H1 (cell line): ENCODE measurements at regions not wholly inside any gene's neighbourhood (a gene's known extent, or its start where the extent isn't known, plus 50 kb on each side); places are given as distances from the start of the nearest gene placed in this dataset.
A peak's percentile ranks its signal among the peaks of the same experiment; 100 is the strongest.

ENCODE experiments used
- CTCF ChIA-PET: fragments of 300-600 bp; sonication (Branson Sonifier 250); formaldehyde crosslinking; loops from one replicate; lab custom pipeline; 2021; ENCODE audit not compliant: partially characterized antibody; lab: Charles Lee
- POLR2A ChIA-PET: fragments of 300-600 bp; sonication (Branson Sonifier 250); formaldehyde crosslinking; loops from one replicate; lab custom pipeline; 2021; ENCODE audit warnings: inconsistent platforms; ENCODE audit not compliant: partially characterized antibody; lab: Charles Lee
- DNase-seq, 2 experiments: peaks; one replicate each; pipeline versions ENCODE4 v3.0.0 to v3.0.0-alpha.2; 2010 to 2022; ENCODE audit warnings: low spot score in 2 of 2, low read depth in 1 of 2, mixed read lengths in 1 of 2
- FAIRE-seq: peaks from 2 replicates; lab custom pipeline; 2011; peaks lifted over from hg19 to GRCh38; lab: Jason Lieb, UNC
- H2AFZ ChIP-seq: 2 replicates; pipeline ENCODE4 v1.8.1; 2012; ENCODE audit warnings: low read length, inconsistent platforms
- H2AK5ac ChIP-seq: 2 replicates; pipeline ENCODE4 v1.6.1; 2013; ENCODE audit warnings: low read depth, low read length
- H2BK120ac ChIP-seq: replicated peaks from 2 replicates; pipeline ENCODE3; 2013; ENCODE audit warnings: low read depth, low read length, inconsistent platforms
- H2BK12ac ChIP-seq: 2 replicates; pipeline ENCODE4 v1.6.1; 2013; ENCODE audit warnings: low read depth, low read length
- H2BK15ac ChIP-seq: 2 replicates; pipeline ENCODE4 v1.6.1; 2013; ENCODE audit warnings: low read length
- H2BK20ac ChIP-seq: 2 replicates; pipeline ENCODE4 v1.6.1; 2013; ENCODE audit warnings: low read length
- H2BK5ac ChIP-seq: 2 replicates; pipeline ENCODE4 v1.6.1; 2013; ENCODE audit warnings: low read depth, low read length
- H3K14ac ChIP-seq: 2 replicates; pipeline ENCODE4 v1.6.1; 2013; ENCODE audit warnings: inconsistent platforms; ENCODE audit not compliant: insufficient read length
- H3K18ac ChIP-seq: 2 replicates; pipeline ENCODE4 v1.6.1; 2013; ENCODE audit warnings: low read length; ENCODE audit errors: extremely low read depth
- H3K23ac ChIP-seq: 2 replicates; pipeline ENCODE4 v1.6.1; 2013; ENCODE audit warnings: inconsistent platforms; ENCODE audit not compliant: insufficient read length
- H3K23me2 ChIP-seq: 2 replicates; pipeline ENCODE4 v1.6.1; 2013; ENCODE audit warnings: low read depth, low read length
- H3K27ac ChIP-seq: 2 replicates; pipeline ENCODE4 v1.6.1; 2011; ENCODE audit warnings: low read depth, low read length, inconsistent platforms
- H3K27me3 ChIP-seq, 4 experiments: replicated peaks in 1 of 4; 1 replicate in 1 of 4; 2 replicates in 3 of 4; pipeline versions ENCODE4 v1.6.1 to v1.8.1; 2011 to 2013; ENCODE audit warnings: low read length in 3 of 4, mild to moderate bottlenecking in 3 of 4, inconsistent platforms in 2 of 4, mixed read lengths in 2 of 4, moderate library complexity in 1 of 4; ENCODE audit not compliant: control insufficient read depth in 3 of 4, insufficient read depth in 3 of 4; ENCODE audit errors: extremely low read depth in 1 of 4
- H3K36me3 ChIP-seq, 4 experiments: 2 replicates each; pipeline versions ENCODE4 v1.6.1 to v1.8.1; 2011 to 2013; ENCODE audit warnings: mild to moderate bottlenecking in 4 of 4, low read length in 3 of 4, moderate library complexity in 2 of 4, control low read depth in 1 of 4, inconsistent platforms in 1 of 4; ENCODE audit not compliant: insufficient read depth in 4 of 4, control insufficient read depth in 2 of 4
- H3K4ac ChIP-seq: replicated peaks from 2 replicates; pipeline ENCODE3; 2013; ENCODE audit warnings: low read length, low read depth, mixed read lengths, inconsistent platforms; ENCODE audit not compliant: insufficient read length
- H3K4me1 ChIP-seq, 4 experiments: replicated peaks in 1 of 4; 1 replicate in 1 of 4; 2 replicates in 3 of 4; pipeline versions ENCODE4 v1.6.1 to v1.8.1; 2011 to 2013; ENCODE audit warnings: low read length in 3 of 4, inconsistent platforms in 2 of 4, mixed read lengths in 1 of 4; ENCODE audit not compliant: insufficient read depth in 4 of 4, control insufficient read depth in 3 of 4
- H3K4me2 ChIP-seq, 2 experiments: 2 replicates each; pipeline versions ENCODE4 v1.6.1 to v1.8.1; 2011 to 2013; ENCODE audit warnings: low read depth in 2 of 2, low read length in 2 of 2, control low read depth in 1 of 2, inconsistent platforms in 1 of 2, mild to moderate bottlenecking in 1 of 2; ENCODE audit not compliant: insufficient read depth in 1 of 2
- H3K4me3 ChIP-seq, 4 experiments: fragments of 200-600, 300-600 bp in 1 of 4; sonication (generic), shearing (Covaris generic), sonication (Bioruptor Twin) in 1 of 4; 2 replicates each; pipeline versions ENCODE4 v1.5.1 to v1.8.1; 2011 to 2016; ENCODE audit warnings: low read length in 4 of 4, low read depth in 3 of 4, control low read depth in 2 of 4, inconsistent platforms in 2 of 4, mild to moderate bottlenecking in 2 of 4, mixed read lengths in 1 of 4, moderate library complexity in 1 of 4; ENCODE audit not compliant: insufficient read depth in 2 of 4; ENCODE audit errors: extremely low read depth in 1 of 4
- H3K56ac ChIP-seq: replicated peaks from 2 replicates; pipeline ENCODE3; 2013; ENCODE audit warnings: low read depth, mild to moderate bottlenecking, mixed read lengths, low read length, inconsistent platforms; ENCODE audit not compliant: insufficient read length
- H3K79me1 ChIP-seq: 2 replicates; pipeline ENCODE4 v1.6.1; 2013; ENCODE audit warnings: low read depth, low read length, control low read depth
- H3K79me2 ChIP-seq, 2 experiments: 2 replicates each; pipeline versions ENCODE4 v1.6.1 to v1.8.1; 2012 to 2013; ENCODE audit warnings: low read length in 2 of 2, mild to moderate bottlenecking in 2 of 2, inconsistent platforms in 1 of 2; ENCODE audit not compliant: insufficient read depth in 2 of 2, control insufficient read depth in 1 of 2
- H3K9ac ChIP-seq, 4 experiments: replicated peaks in 1 of 4; 1 replicate in 1 of 4; 2 replicates in 3 of 4; pipeline versions ENCODE4 v1.6.1 to v1.8.1; 2011 to 2013; ENCODE audit warnings: low read depth in 3 of 4, low read length in 3 of 4, control low read depth in 2 of 4, mild to moderate bottlenecking in 2 of 4, moderate library complexity in 2 of 4, inconsistent platforms in 1 of 4; ENCODE audit errors: extremely low read depth in 1 of 4
- H3K9me3 ChIP-seq, 2 experiments: 2 replicates each; pipeline versions ENCODE4 v1.6.1 to v1.8.1; 2012 to 2013; ENCODE audit warnings: mild to moderate bottlenecking in 2 of 2, moderate library complexity in 2 of 2, control low read depth in 1 of 2, inconsistent platforms in 1 of 2, low read depth in 1 of 2, low read length in 1 of 2, mixed read lengths in 1 of 2; ENCODE audit not compliant: insufficient read depth in 2 of 2
- H4K20me1 ChIP-seq, 2 experiments: replicated peaks in 1 of 2; 2 replicates each; pipeline versions ENCODE3 to v1.8.1; 2011 to 2013; ENCODE audit warnings: inconsistent platforms in 2 of 2, low read length in 2 of 2, mild to moderate bottlenecking in 1 of 2; ENCODE audit not compliant: insufficient read depth in 2 of 2, control insufficient read depth in 1 of 2
- H4K5ac ChIP-seq: 2 replicates; pipeline ENCODE4 v1.6.1; 2013; ENCODE audit warnings: low read length, low read depth, mixed read lengths, inconsistent platforms; ENCODE audit not compliant: insufficient read length
- H4K8ac ChIP-seq: 2 replicates; pipeline ENCODE4 v1.8.0; 2013; ENCODE audit warnings: mild to moderate bottlenecking, moderate library complexity, low read length, inconsistent platforms; ENCODE audit not compliant: insufficient read depth; ENCODE audit errors: extremely low read depth
- H4K91ac ChIP-seq: replicated peaks from 2 replicates; pipeline ENCODE3; 2013; ENCODE audit warnings: low read length, mixed read lengths, inconsistent platforms; ENCODE audit not compliant: insufficient read length
- CTCF ChIP-seq, 3 experiments: IDR thresholded peaks; 1 replicate in 2 of 3; 2 replicates in 1 of 3; pipeline versions ENCODE4 v1.5.1 to v1.6.1; 2011; ENCODE audit warnings: low read length in 3 of 3, mild to moderate bottlenecking in 3 of 3, inconsistent platforms in 2 of 3, low read depth in 1 of 3, moderate library complexity in 1 of 3; ENCODE audit not compliant: insufficient read depth in 1 of 3; ENCODE audit errors: control extremely low read depth in 1 of 3
- FOSL1 ChIP-seq: IDR thresholded peaks from 2 replicates; pipeline ENCODE4 v1.6.1; 2011; ENCODE audit warnings: mild to moderate bottlenecking, low read depth, low read length, moderate library complexity; ENCODE audit not compliant: insufficient read depth
- RAD21 ChIP-seq, 2 experiments: IDR thresholded peaks in 1 of 2; conservative IDR thresholded peaks in 1 of 2; 2 replicates each; pipeline ENCODE4 v1.6.1; 2011; ENCODE audit warnings: low read depth in 2 of 2, low read length in 2 of 2, improper control_type of control experiment in 1 of 2, inconsistent platforms in 1 of 2, mild to moderate bottlenecking in 1 of 2, moderate library complexity in 1 of 2
- WGBS, 2 experiments: shearing (Covaris generic) in 1 of 2; methylation state at CpG; one replicate each; pipeline versions ENCODE4 v1.1.6 to v1.1.7; 2013 to 2015; ENCODE audit warnings: low lambda C conversion rate in 2 of 2, mixed read lengths in 2 of 2, inconsistent platforms in 1 of 2, low coverage in 1 of 2, missing lambda C conversion rate in 1 of 2; ENCODE audit not compliant: insufficient replicate concordance in 2 of 2, insufficient coverage in 1 of 2, insufficient read length in 1 of 2; ENCODE audit errors: extremely low coverage in 1 of 2, missing lambda C conversion rate in 1 of 2; 5-methylcytosine and 5-hydroxymethylcytosine counted together

GRCh38 chr6:2596222-2596621 lies 154.5 kb downstream of the MYLK4 start:
- Histone ChIP-seq H3K4ac (no peak overlapping the region), H3K27me3 (no peaks in the 10 kb centered on the region), H3K9me3 (no peaks in the 10 kb centered on the region), H3K14ac (no peak overlapping the region), H3K18ac (peak overlapping the region; percentile 51; the same call in 1 of the 2 replicates), H3K36me3 (no peaks in the 10 kb centered on the region), H3K4me1 (0 out of 7 replicates have a peak, but pooled peaks cover 0 to 2% (median 0%) of the 10 kb centered on the region in 4 experiments), H3K79me1 (no peaks in the 10 kb centered on the region), H2AK5ac (no peak overlapping the region), H3K79me2 (no peaks in the 10 kb centered on the region), H3K23me2 (no peaks in the 10 kb centered on the region), H4K8ac (no peak overlapping the region), H3K9ac (no peak overlapping the region), H2BK120ac (no peak overlapping the region), H2BK15ac (peak overlapping the region; percentile 61; the same call in 1 of the 2 replicates), H4K5ac (no peak overlapping the region), H4K20me1 (no peaks in the 10 kb centered on the region), H2BK5ac (peak overlapping the region; percentile 60; the same call in 1 of the 2 replicates), H3K56ac (no peak overlapping the region), H3K4me3 (no peak overlapping the region), H3K23ac (no peak overlapping the region), H2AFZ (peak overlapping the region; percentile 95), H4K91ac (no peak overlapping the region), H3K4me2 (no peak overlapping the region), H2BK12ac (no peak overlapping the region), H3K27ac (no peak overlapping the region), H2BK20ac (no peak overlapping the region)
- WGBS, 2 experiments: 27% methylated on average over 1 of the region's 1 CpG; no CpG with 5 or more reads in 1 of the 2 experiments
- CTCF ChIA-PET: interaction anchor here (0.7 to 2.2 kb wide), 22 partner anchors 11 to 256 kb away, joined by 3 to 16 read pairs (median 4); partner anchors contain the start of gene MYLK4
- POLR2A ChIA-PET: interaction anchor here (1.0 kb wide), 1 partner anchor 16 kb away, joined by 4 read pairs; no protein-coding TSS in a partner anchor
- FAIRE-seq: no peak
- DNase-seq: peak; percentile 44 to 71
- peak; percentile 83 to 93 for TF ChIP-seq RAD21 (IDR thresholded peaks at IDR 0.05 in 1 of 2, conservative IDR thresholded peaks at IDR 0.05 in 1 of 2; ENCODE audit: low read depth in 2 of 2, low read length in 2 of 2)
- TF ChIP-seq CTCF (IDR thresholded peaks at IDR 0.05; ENCODE audit: control extremely low read depth in 1 of 3, insufficient read depth in 1 of 3, low read depth in 1 of 3, low read length in 3 of 3): peak; percentile 89 to 91 (median 89)
- TF ChIP-seq FOSL1: no peak
